HG02571 (cell line): ENCODE measurements at regions not wholly inside any gene's neighbourhood (a gene's known extent, or its start where the extent isn't known, plus 50 kb on each side); places are given as distances from the start of the nearest gene placed in this dataset.

ENCODE experiments used
- ATAC-seq: cut with Tn5 transposase; IDR thresholded peaks from one replicate; pipeline ENCODE4 v1.9.1; 2021; ENCODE audit warnings: mild to moderate bottlenecking, moderate library complexity; ENCODE audit not compliant: unreplicated experiment

GRCh38 chr5:97834561-97834960 is 651.5 kb upstream of the RIOK2 start:
- ATAC-seq, result no peak

DNA sequence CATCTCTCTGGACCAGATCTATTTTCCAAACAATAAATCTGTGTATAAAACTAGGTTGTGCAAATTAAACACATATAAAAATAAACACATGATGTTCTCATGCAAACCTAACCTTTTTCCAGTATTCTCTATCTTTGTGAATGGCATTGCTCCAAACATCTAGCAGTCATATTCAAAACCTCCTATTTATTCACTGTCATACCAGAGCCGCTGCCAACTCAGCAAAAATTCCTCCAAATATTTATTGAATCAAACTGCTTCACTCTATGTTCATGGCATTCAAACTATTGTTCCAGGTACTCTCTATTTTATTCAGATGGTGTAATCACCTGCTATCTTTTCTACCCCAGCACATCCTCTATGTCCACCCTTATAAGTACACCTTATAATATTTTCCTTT is 652.1 kb upstream of the RIOK2 start:
- no peak for ATAC-seq

DNA sequence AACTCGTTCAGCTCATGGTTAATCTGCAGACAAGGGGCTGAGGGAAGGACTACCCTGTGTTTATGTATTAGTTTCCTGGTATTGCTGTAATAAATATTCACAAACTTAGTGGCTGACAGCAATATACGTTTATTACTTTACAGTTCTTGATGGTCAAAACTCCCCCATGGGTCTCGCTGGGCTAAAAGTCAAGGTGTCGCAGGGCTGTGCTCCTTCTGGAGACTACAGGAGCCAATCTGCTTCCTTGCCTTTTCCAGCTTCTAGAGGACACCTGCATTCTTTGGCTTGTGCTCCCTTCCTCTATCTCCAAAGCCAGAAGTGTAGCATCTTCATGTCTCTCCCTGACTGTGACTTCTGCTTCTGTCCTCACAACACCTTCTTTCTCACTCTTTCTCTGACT is 653.8 kb upstream of the RIOK2 start:
- ATAC-seq, result no peak

DNA sequence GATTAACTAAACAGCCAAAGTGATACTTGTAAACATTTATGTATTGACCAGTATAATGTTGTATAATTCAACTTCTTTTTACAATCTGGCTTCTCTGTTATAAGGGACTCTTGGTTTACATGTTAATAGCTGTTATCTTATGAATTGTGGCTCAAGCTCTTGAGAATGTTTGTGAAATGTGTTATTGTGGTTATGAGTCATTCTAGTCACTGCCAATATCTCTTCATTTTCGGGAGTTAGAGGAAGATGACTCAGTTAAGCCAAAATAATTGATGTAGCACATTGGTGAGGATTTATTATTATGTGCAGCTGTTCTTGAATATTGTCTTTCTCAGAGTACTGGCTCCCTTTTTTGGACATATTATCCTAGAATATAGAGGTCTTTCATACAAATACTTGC is 655.2 kb upstream of the RIOK2 start:
- ATAC-seq, result peak; percentile 93

GRCh38 chr5:97839341-97840086 is 656.5 kb upstream of the RIOK2 start:
- no peak for ATAC-seq

DNA sequence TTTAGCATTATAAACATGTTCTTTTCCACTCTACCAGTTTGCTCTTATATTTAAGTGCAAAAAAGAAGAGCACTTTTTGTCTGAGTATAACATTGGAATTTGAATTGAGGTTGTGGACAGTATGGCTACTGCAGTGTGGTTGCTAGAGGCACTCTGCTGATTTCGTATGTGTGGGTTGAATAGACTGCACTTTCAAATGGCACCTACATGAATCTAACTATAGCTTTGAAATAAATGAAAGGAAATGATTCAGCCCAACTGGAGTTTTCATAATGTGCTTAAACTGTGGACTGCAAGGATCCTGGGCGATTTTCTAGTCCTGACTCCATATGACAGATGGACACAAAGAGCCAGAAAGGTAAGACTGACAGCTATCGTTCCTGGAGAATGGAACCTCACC is 657.6 kb upstream of the RIOK2 start:
- ATAC-seq, result no peak

DNA sequence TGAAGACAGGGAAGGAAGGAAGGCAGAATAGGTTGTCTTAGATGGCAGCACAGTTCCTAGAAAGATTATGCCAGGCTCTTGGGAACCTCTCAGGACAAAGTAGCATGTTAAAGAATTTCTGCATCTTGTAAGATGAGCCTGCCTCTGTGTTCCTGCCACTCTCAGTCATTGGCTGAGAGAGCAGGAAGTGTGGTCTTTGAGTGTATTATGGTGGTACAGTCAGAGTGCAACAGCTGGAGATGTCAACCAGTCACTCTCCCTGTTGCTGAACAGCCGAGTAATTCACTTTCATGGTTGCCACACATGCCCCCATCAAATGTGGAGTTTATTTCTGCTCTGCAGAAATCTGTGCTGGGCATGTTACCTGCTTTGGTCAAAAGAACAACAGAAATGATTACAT is 659.6 kb upstream of the RIOK2 start:
- no peak for ATAC-seq

DNA sequence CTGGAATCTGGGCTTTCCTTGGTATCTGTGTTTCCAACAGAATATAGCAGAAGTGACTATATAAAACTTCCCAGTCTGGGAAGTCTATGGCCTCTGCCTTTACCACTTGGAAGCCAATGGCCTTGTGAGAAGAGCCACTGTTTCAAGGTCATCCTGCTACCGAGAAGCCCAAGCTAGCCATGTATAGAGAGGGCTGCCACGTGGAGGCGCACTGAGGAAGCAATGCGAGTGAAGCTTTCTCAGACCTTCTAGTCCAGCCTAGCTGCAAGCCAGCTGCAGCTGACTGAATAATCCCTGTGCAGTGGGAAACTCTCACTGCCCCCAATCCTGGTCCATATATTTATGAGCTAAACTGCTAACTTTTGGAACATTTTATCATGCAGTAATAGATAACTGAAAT is 661.8 kb upstream of the RIOK2 start:
- ATAC-seq, result no peak

DNA sequence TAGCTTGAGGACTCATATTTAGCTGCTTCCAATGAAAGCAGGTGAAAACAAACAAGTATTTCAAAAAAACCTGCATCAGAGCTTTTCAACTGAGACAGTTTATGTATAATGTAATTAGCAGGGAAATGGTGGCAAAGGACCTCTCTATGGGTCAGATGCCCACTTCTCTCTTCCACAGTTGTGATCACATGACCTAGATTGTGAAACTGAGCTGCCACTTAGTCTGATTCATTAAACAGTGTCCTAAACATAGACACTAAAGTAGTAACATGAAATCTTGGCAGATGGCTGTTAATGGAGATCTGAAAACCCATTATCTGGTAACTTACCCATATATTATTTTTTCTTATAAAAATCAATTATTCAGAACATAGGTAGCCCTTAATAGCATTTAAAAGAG is 663.6 kb upstream of the RIOK2 start:
- ATAC-seq, result no peak

GRCh38 chr5:97847920-97848631 is 665.0 kb upstream of the RIOK2 start:
- ATAC-seq, result no peak

GRCh38 chr5:97851036-97851435 is 668.0 kb upstream of the RIOK2 start:
- no peak for ATAC-seq

DNA sequence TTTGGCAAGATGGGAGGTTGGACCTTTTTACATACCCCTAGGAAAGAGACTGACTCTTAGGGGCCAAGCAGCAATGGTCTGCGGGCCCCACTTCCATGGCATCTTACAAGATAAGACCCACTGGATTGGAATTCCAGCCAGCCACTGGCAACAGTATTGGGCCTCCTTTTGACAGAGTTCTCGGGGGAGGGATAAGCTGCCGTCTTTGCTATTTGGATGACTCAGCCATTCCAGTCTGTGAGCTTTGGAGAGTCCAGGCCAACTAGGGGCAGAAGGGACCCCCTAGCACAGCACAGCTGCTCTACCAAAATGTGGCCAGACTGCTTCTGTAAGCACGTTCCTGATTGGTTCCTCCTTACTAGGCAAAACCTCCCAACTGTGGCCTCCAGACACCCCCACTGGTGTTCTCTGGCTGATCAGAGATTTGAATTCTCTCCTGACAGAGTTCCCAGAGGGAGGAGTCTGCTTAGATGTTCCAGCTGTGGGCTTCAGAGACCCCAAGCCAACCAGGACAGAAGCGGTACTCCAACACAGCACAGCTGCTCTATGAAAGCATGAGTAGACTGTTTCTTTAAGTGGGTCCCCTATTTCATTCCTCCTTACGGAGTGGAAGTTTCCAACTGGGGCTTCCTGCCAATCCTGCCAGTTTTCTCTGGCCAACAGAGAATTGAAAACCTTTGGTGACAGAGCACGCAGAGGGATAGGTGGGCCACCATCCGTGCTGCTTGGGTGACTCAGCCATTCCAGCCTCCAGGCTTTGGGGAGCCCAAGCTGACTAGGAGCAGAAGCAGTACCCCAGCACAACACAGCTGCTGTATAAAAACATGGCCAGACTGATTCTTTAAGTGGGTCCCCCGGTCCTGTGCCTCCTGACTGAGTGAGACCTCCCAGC is 672.1 kb upstream of the RIOK2 start:
- no peak for ATAC-seq

DNA sequence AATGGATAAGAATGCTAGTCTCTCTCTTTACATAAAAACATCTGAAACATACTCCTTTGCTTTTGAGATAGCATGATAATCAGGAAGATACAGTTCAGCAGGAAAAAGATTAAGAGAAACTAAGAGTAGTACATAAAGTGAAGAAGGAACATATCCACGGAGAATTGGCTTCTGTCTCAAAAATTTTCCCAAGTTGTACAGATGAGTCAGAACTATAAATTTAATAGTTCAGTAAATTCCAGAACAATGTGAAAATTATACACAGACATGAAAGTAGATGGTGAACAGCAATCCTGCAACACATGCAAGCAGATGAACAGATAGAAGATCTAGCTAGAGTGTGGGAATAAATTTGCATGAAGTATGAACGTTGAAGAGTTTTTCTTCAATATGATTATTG is 691.4 kb upstream of the RIOK2 start:
- no peak for ATAC-seq

- no peak for ATAC-seq
Observed at GRCh38 chr5:97876272-97876671, 693.2 kb upstream of the RIOK2 start.

DNA sequence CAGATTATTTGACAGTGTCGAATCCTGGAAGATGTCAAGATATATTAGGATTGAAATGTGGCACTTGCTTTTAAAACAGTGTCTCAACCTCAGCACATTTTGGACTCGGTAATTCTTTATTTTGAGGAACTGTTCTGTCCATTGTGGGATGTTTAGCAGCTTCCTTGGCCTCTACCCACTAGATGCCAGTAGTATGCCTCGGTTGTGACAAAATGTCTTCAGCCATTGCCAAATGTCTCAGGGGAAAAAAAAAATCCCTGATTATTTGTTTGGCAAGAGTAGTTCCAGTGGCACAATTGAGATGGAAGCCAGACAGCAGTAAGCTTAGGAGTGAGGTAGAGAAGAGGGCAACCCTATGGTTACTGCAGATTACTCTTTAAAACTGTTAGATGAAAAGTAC is 694.5 kb upstream of the RIOK2 start:
- ATAC-seq, result no peak

DNA sequence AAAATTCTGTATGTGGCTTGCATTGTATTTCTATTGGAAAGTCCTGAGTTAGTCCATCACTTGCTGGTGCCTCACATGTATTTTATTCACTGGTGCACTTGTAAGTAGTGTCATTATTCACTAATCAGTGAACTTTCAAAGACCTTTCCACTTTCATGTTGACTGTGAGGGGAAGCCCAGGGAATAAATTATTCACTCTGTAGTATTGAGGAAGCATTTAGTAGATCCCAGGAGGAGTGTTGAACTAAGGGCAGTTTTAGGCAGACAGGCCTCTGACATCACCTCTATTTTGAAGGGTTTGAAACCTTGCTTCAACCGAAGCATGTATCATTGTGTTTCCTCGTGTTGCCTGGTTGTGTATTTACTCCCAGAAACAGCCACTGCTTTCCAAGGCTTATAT is 705.4 kb upstream of the RIOK2 start:
- peak; percentile 96 for ATAC-seq

DNA sequence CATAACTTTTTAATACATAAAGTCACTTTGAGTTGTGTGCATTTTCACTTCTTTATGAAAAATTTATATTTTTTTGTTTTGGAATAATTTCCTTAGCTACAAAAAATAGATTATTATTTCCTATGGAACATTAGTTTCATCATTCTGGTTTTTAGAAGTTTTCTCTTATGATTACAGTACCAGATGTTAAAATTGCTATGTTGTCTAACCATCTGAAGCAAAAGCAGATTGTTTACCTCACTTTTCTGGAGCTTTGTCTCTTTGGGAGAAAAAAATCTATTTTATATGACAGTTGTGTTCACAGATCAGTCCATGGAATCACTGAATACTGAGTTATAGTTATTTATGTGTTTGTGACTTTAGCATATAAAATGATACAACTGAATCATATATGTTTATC is 708.9 kb upstream of the RIOK2 start:
- no peak for ATAC-seq

DNA sequence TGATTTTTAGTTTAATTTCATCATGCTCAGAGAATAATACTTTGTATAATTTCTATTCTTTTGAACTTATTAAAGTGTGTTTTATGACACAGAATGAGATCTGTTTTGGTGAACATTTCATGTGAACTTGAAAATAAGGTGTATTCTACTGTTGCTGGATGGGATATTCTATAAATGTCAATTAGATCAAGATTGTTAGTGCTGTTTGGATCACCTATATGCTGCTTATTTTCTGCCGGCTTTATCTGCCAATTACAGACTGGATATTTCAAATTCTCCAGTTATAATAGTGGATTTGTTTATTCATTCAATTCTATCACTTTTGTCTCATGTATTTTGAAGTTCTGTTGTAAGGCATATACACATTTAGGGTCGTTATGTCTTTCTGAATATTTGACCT is 720.7 kb upstream of the RIOK2 start:
- ATAC-seq, result no peak

- ATAC-seq, result no peak
Observed at GRCh38 chr5:97906135-97906534, 723.1 kb upstream of the RIOK2 start.

- no peak for ATAC-seq
Observed at GRCh38 chr5:97907646-97908400, 724.8 kb upstream of the RIOK2 start.

DNA sequence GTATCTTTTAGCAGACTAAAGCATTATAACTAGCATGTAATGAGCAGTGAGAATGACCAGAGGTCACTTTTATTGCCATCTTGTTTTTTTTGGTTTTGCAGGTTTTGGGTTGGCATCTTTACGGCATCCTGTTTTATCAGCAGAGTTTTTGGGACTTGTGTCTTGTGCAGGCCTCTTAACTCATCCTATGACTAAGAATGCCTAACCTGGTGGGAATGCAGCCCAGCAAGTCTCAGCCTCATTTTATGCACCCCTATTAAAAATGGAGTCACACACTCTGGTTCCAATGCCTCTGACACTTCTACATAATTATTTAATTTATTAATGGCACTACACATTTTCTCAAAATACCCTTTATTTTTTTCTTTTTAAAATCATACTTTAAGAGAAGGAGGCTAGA is 726.5 kb upstream of the RIOK2 start:
- ATAC-seq, result no peak
